Effector memory CD4-positive, alpha-beta T cell (primary cell): ENCODE measurements at regions not wholly inside any gene's neighbourhood (a gene's known extent, or its start where the extent isn't known, plus 50 kb on each side); places are given as distances from the start of the nearest gene placed in this dataset.
"Not testable (repeated sequence)": the region's sequence is repeated elsewhere in the genome, so short reads cannot be mapped to it uniquely, and the experiment has no call there.

Experiments used
- DNase-seq, 3 donors: peaks; one replicate each; pipeline ENCODE4 v3.0.0-alpha.2; 2020
- H3K27ac ChIP-seq: 2 replicates; pipeline ENCODE4 v1.7.0; 2013; ENCODE audit warnings: mild to moderate bottlenecking, low read length, moderate library complexity; ENCODE audit not compliant: insufficient read depth, poor library complexity, severe bottlenecking
- H3K27me3 ChIP-seq: replicated peaks from 2 replicates; pipeline ENCODE4 v1.7.0; 2013; ENCODE audit warnings: mild to moderate bottlenecking, low read length; ENCODE audit not compliant: insufficient read depth, control insufficient read depth, poor library complexity, severe bottlenecking
- H3K36me3 ChIP-seq: 2 replicates; pipeline ENCODE4 v1.7.0; 2013; ENCODE audit warnings: mild to moderate bottlenecking, low read length, moderate library complexity; ENCODE audit not compliant: control insufficient read depth, insufficient read depth
- H3K4me1 ChIP-seq: 2 replicates; pipeline ENCODE4 v1.7.0; 2013; ENCODE audit warnings: low read length, mild to moderate bottlenecking; ENCODE audit not compliant: control insufficient read depth, insufficient read depth, poor library complexity, severe bottlenecking
- H3K4me3 ChIP-seq: 2 replicates; pipeline ENCODE4 v1.7.0; 2013; ENCODE audit warnings: low read length, low read depth, mild to moderate bottlenecking; ENCODE audit not compliant: insufficient read depth, poor library complexity, severe bottlenecking
- H3K9me3 ChIP-seq: 2 replicates; pipeline ENCODE4 v1.7.0; 2013; ENCODE audit warnings: mild to moderate bottlenecking, low read length, moderate library complexity; ENCODE audit not compliant: control insufficient read depth

GRCh38 chr4:67380702-67381405 lies 164.4 kb downstream of the CENPC start:
- not testable (repeated sequence) for H3K27me3 ChIP-seq, H3K36me3 ChIP-seq, H3K4me1 ChIP-seq, H3K9me3 ChIP-seq, H3K27ac ChIP-seq, DNase-seq, H3K4me3 ChIP-seq

- no peaks in the 10 kb centered on the region for H3K27me3 ChIP-seq
- H3K4me3 ChIP-seq, result no peak overlapping the region
- H3K36me3 ChIP-seq, result no peaks in the 10 kb centered on the region
- no peaks in the 10 kb centered on the region for H3K9me3 ChIP-seq
- no peak overlapping the region for H3K27ac ChIP-seq
- no peak for DNase-seq
- no peaks in the 10 kb centered on the region for H3K4me1 ChIP-seq
Measured at GRCh38 chr4:67380154-67380553, 165.1 kb downstream of the CENPC start.

GRCh38 chr4:67375291-67375690 lies 170.0 kb downstream of the CENPC start:
- H3K4me1 ChIP-seq, result no peaks in the 10 kb centered on the region
- H3K9me3 ChIP-seq, result no peaks in the 10 kb centered on the region
- H3K27ac ChIP-seq, result no peak overlapping the region
- H3K36me3 ChIP-seq, result no peaks in the 10 kb centered on the region
- DNase-seq, result no peak
- no peak overlapping the region for H3K4me3 ChIP-seq
- no peaks in the 10 kb centered on the region for H3K27me3 ChIP-seq

- H3K4me1 ChIP-seq, result no peaks in the 10 kb centered on the region
- DNase-seq, result no peak
- H3K4me3 ChIP-seq, result no peak overlapping the region
- no peaks in the 10 kb centered on the region for H3K27me3 ChIP-seq
- no peaks in the 10 kb centered on the region for H3K9me3 ChIP-seq
- no peaks in the 10 kb centered on the region for H3K36me3 ChIP-seq
- no peak overlapping the region for H3K27ac ChIP-seq
Measured at GRCh38 chr4:67371615-67372014, 173.7 kb downstream of the CENPC start.

GRCh38 chr4:67366311-67366861 lies 178.9 kb downstream of the CENPC start:
- H3K36me3 ChIP-seq, result no peaks in the 10 kb centered on the region

GRCh38 chr4:67365661-67366245 lies 179.6 kb downstream of the CENPC start:
- Histone ChIP-seq H3K36me3 (no peaks in the 10 kb centered on the region), H3K27ac (no peak overlapping the region), H3K4me3 (no peak overlapping the region), H3K4me1 (no peaks in the 10 kb centered on the region), H3K9me3 (no peaks in the 10 kb centered on the region), H3K27me3 (no peaks in the 10 kb centered on the region)
- DNase-seq, result no peak

More at GRCh38 chr4:67366311-67366861, 178.9 kb downstream of the CENPC start:
- Histone ChIP-seq H3K27me3 (no peaks in the 10 kb centered on the region), H3K9me3 (no peaks in the 10 kb centered on the region), H3K27ac (no peak overlapping the region), H3K4me1 (no peaks in the 10 kb centered on the region), H3K4me3 (no peak overlapping the region)
- DNase-seq, result no peak

- Histone ChIP-seq H3K4me1 (no peaks in the 10 kb centered on the region), H3K9me3 (no peaks in the 10 kb centered on the region), H3K27me3 (no peaks in the 10 kb centered on the region), H3K36me3 (no peaks in the 10 kb centered on the region), H3K4me3 (no peak overlapping the region), H3K27ac (no peak overlapping the region)
- no peak for DNase-seq
Measured at GRCh38 chr4:67355806-67356205, 189.5 kb downstream of the CENPC start.

GRCh38 chr4:67346654-67347053 lies 198.6 kb downstream of the CENPC start:
- H3K4me1 ChIP-seq, result no peaks in the 10 kb centered on the region
- no peaks in the 10 kb centered on the region for H3K36me3 ChIP-seq
- no peak overlapping the region for H3K4me3 ChIP-seq
- H3K27me3 ChIP-seq, result no peaks in the 10 kb centered on the region
- H3K27ac ChIP-seq, result no peak overlapping the region
- H3K9me3 ChIP-seq, result no peaks in the 10 kb centered on the region
- no peak for DNase-seq

GRCh38 chr4:67344594-67345380 lies 200.5 kb downstream of the CENPC start:
- Histone ChIP-seq H3K4me1 (no peaks in the 10 kb centered on the region), H3K27me3 (no peaks in the 10 kb centered on the region), H3K36me3 (no peaks in the 10 kb centered on the region), H3K9me3 (no peaks in the 10 kb centered on the region), H3K27ac (no peak overlapping the region), H3K4me3 (no peak overlapping the region)
- no peak for DNase-seq

GRCh38 chr4:67343199-67343598 lies 202.1 kb downstream of the CENPC start:
- H3K27me3 ChIP-seq, result no peaks in the 10 kb centered on the region
- DNase-seq, result no peak
- H3K4me3 ChIP-seq, result no peak overlapping the region
- H3K27ac ChIP-seq, result no peak overlapping the region
- no peaks in the 10 kb centered on the region for H3K9me3 ChIP-seq
- no peaks in the 10 kb centered on the region for H3K4me1 ChIP-seq
- H3K36me3 ChIP-seq, result no peaks in the 10 kb centered on the region
